ENCODE measurements at regions not wholly inside any gene's neighbourhood (a gene's known extent, or its start where the extent isn't known, plus 50 kb on each side); places are given as distances from the start of the nearest gene placed in this dataset.

- DNase-seq = no peak
These were observed 86.4 kb upstream of the MTNR1B start for GRCh38 chr11:92882828-92883611.

- no peak for DNase-seq
These were observed 83.9 kb upstream of the MTNR1B start for GRCh38 chr11:92885600-92885999.

GRCh38 chr11:92886243-92886905 is 83.1 kb upstream of the MTNR1B start:
- peak; percentile 41 to 73 for DNase-seq

- DNase-seq = no peak
These were observed 80.8 kb upstream of the MTNR1B start for GRCh38 chr11:92888696-92889095.

- DNase-seq = no peak
These were observed 78.6 kb upstream of the MTNR1B start for GRCh38 chr11:92890846-92891245.

GRCh38 chr11:92892802-92893684 is 76.4 kb upstream of the MTNR1B start:
- no peak for DNase-seq

- DNase-seq = no peak
These were observed 75.3 kb upstream of the MTNR1B start for GRCh38 chr11:92894197-92894596.

- DNase-seq = no peak
These were observed 72.0 kb upstream of the MTNR1B start for GRCh38 chr11:92897487-92897886.

GRCh38 chr11:92902417-92902816 is 67.0 kb upstream of the MTNR1B start:
- no peak for DNase-seq

- no peak for DNase-seq
These were observed 61.8 kb upstream of the MTNR1B start for GRCh38 chr11:92907671-92908070.

GRCh38 chr11:92909214-92909613 is 60.2 kb upstream of the MTNR1B start:
- DNase-seq = no peak

- no peak for DNase-seq
These were observed 58.0 kb upstream of the MTNR1B start for GRCh38 chr11:92911478-92911877.

GRCh38 chr11:92915551-92915950 is 53.9 kb upstream of the MTNR1B start:
- DNase-seq = no peak

GRCh38 chr11:92916299-92916698 is 53.2 kb upstream of the MTNR1B start:
- no peak for DNase-seq

GRCh38 chr11:92917927-92918326 is 51.5 kb upstream of the MTNR1B start:
- DNase-seq = no peak

- DNase-seq = no peak
These were observed 50.4 kb upstream of the MTNR1B start for GRCh38 chr11:92919048-92919447.

All from NCI-H187 (cell line).